GM23338 (cell line): ENCODE measurements at regions not wholly inside any gene's neighbourhood (a gene's known extent, or its start where the extent isn't known, plus 50 kb on each side); places are given as distances from the start of the nearest gene placed in this dataset.

ENCODE experiments used
- ATAC-seq: fragments of 200-7000 bp; cut with Tn5 transposase; 3 replicates; pipeline ENCODE4 v1.9.1; 2020
- DNase-seq: peaks from one replicate; pipeline ENCODE4 v3.0.0-alpha.2; 2015; ENCODE audit warnings: low spot score
- H2AFZ ChIP-seq: fragments of 200-600 bp; sonication (generic); 2 replicates; pipeline ENCODE4 v1.8.0; 2016; ENCODE audit warnings: antibody characterized with exemption, mild to moderate bottlenecking, moderate library complexity
- H3F3A ChIP-seq: fragments of 200-600 bp; sonication (generic); replicated peaks from 2 replicates; pipeline ENCODE4 v1.8.0; 2017; ENCODE audit warnings: antibody characterized with exemption, mixed run types, low read depth
- H3K27ac ChIP-seq: fragments of 200-600 bp; sonication (generic); 2 replicates; pipeline ENCODE4 v1.6.1; 2016; ENCODE audit warnings: low read depth
- H3K27me3 ChIP-seq: fragments of 200-600 bp; sonication (generic); 2 replicates; pipeline ENCODE4 v1.8.0; 2016; ENCODE audit warnings: mild to moderate bottlenecking, mixed run types, moderate library complexity; ENCODE audit not compliant: insufficient read depth
- H3K36me3 ChIP-seq: fragments of 200-600 bp; sonication (generic); 2 replicates; pipeline ENCODE4 v1.8.0; 2016; ENCODE audit warnings: mild to moderate bottlenecking; ENCODE audit not compliant: insufficient read depth
- H3K4me1 ChIP-seq: fragments of 200-600 bp; sonication (generic); 2 replicates; pipeline ENCODE4 v1.8.0; 2016; ENCODE audit warnings: mild to moderate bottlenecking, moderate library complexity; ENCODE audit not compliant: insufficient read depth
- H3K4me2 ChIP-seq: fragments of 200-600 bp; sonication (generic); 2 replicates; pipeline ENCODE4 v1.7.1; 2017; ENCODE audit warnings: mixed run types
- H3K4me3 ChIP-seq: fragments of 200-600 bp; sonication (generic); 2 replicates; pipeline ENCODE4 v1.6.1; 2016; ENCODE audit warnings: mixed run types
- H3K79me2 ChIP-seq: fragments of 200-600 bp; sonication (generic); replicated peaks from 2 replicates; pipeline ENCODE4 v1.8.0; 2017; ENCODE audit warnings: mild to moderate bottlenecking; ENCODE audit not compliant: insufficient read depth
- H3K9me2 ChIP-seq: fragments of 200-600 bp; sonication (generic); 2 replicates; pipeline ENCODE4 v1.8.0; 2017; ENCODE audit not compliant: insufficient read depth
- H4K20me1 ChIP-seq: fragments of 200-600 bp; sonication (generic); replicated peaks from 2 replicates; pipeline ENCODE4 v1.8.0; 2017; ENCODE audit warnings: mild to moderate bottlenecking; ENCODE audit not compliant: insufficient read depth
- H3K27ac Mint-ChIP-seq: 2 replicates; pipeline ENCODE4 v1.8.0; 2020; ENCODE audit warnings: inconsistent platforms, mild to moderate bottlenecking, moderate library complexity, mixed read lengths
- H3K27me3 Mint-ChIP-seq: 3 replicates; pipeline ENCODE4 v1.8.0; 2022; ENCODE audit warnings: low read depth, mild to moderate bottlenecking, moderate library complexity, mixed read lengths, inconsistent platforms; ENCODE audit not compliant: insufficient read depth, poor library complexity
- H3K36me3 Mint-ChIP-seq: 3 replicates; pipeline ENCODE4 v1.8.0; 2021; ENCODE audit warnings: low read depth, mild to moderate bottlenecking, inconsistent platforms, moderate library complexity, mixed read lengths
- H3K4me1 Mint-ChIP-seq: 3 replicates; pipeline ENCODE4 v1.8.0; 2020; ENCODE audit warnings: mild to moderate bottlenecking, inconsistent platforms, mixed read lengths
- H3K4me3 Mint-ChIP-seq: 3 replicates; pipeline ENCODE4 v1.8.0; 2021; ENCODE audit warnings: moderate library complexity, mild to moderate bottlenecking, inconsistent platforms, mixed read lengths
- H3K9me3 Mint-ChIP-seq: 3 replicates; pipeline ENCODE4 v1.8.0; 2020; ENCODE audit warnings: moderate library complexity, mild to moderate bottlenecking, inconsistent platforms, mixed read lengths
- JUNB ChIP-seq: IDR thresholded peaks from one replicate; pipeline ENCODE4 v1.6.1; 2016; ENCODE audit warnings: antibody characterized with exemption; ENCODE audit not compliant: unreplicated experiment
- REST ChIP-seq: IDR thresholded peaks from one replicate; pipeline ENCODE4 v1.6.1; 2018; ENCODE audit warnings: antibody characterized with exemption; ENCODE audit not compliant: unreplicated experiment
- ZNF462 ChIP-seq: fragments of 250-450 bp; sonication (Bioruptor Pico); IDR thresholded peaks from 2 replicates; pipeline ENCODE4 v1.5.0; 2020; ENCODE audit warnings: mild to moderate bottlenecking, moderate library complexity

GRCh38 chr21:38182370-38182985 is 74.3 kb upstream of the KCNJ15 start:
- Histone ChIP-seq H3K4me2 (no peak overlapping the region), H3K4me1 (no peaks in the 10 kb centered on the region), H3K36me3 (no peaks in the 10 kb centered on the region), H3K27me3 (no peaks in the 10 kb centered on the region), H3K4me3 (no peak overlapping the region), H3K9me2 (no peaks in the 10 kb centered on the region), H4K20me1 (no peaks in the 10 kb centered on the region), H3K27ac (no peak overlapping the region), H3K79me2 (no peaks in the 10 kb centered on the region), H2AFZ (no peak overlapping the region), H3F3A (no peaks in the 10 kb centered on the region)
- ATAC-seq: no peak
- no peak for DNase-seq
- Mint-ChIP-seq H3K27me3 (no peaks in the 10 kb centered on the region), H3K27ac (no peak overlapping the region), H3K36me3 (no peaks in the 10 kb centered on the region; the same call in 2 of the 3 replicates), H3K4me1 (no peaks in the 10 kb centered on the region), H3K9me3 (peaks cover 14% of the 10 kb centered on the region; the same call in 2 of the 3 replicates), H3K4me3 (no peak overlapping the region)
- no peak for TF ChIP-seq JUNB
- TF ChIP-seq REST: no peak
- TF ChIP-seq ZNF462 (CRISPR knock-in tag): no peak
